GM10266 (cell line): ENCODE measurements at regions not wholly inside any gene's neighbourhood (a gene's known extent, or its start where the extent isn't known, plus 50 kb on each side); places are given as distances from the start of the nearest gene placed in this dataset.

ENCODE experiments used
- DNase-seq: peaks from one replicate; pipeline ENCODE4 v3.0.0; 2012; ENCODE audit errors: extremely low spot score
- TF ChIP-seq, protein P1 (sequence below): IDR thresholded peaks from 2 replicates; pipeline ENCODE4 v1.5.1; 2012; ENCODE audit warnings: mild to moderate bottlenecking, low read depth; ENCODE audit not compliant: control insufficient read depth, insufficient read depth; ENCODE audit errors: missing control alignments

DNA sequence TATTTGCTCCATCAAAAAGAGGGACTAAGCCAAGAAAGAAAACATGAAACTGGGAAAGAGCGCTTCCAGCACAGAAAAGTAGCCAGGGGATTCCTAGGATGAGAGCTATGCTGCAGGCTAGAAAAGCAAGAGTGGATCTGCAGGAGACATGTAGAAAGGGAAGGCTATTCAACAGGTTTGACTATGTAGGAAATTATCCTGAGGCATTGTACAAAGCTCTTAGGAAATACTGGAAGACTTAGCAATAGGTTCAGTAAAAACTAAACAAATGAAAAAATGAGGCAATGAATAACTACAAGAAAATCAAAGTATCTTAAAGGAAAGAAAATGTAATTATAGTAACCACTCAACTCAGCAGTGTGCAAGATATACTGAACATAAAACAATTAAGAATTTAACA lies 178.7 kb upstream of the FOXN2 start:
- TF ChIP-seq, protein P1, sequence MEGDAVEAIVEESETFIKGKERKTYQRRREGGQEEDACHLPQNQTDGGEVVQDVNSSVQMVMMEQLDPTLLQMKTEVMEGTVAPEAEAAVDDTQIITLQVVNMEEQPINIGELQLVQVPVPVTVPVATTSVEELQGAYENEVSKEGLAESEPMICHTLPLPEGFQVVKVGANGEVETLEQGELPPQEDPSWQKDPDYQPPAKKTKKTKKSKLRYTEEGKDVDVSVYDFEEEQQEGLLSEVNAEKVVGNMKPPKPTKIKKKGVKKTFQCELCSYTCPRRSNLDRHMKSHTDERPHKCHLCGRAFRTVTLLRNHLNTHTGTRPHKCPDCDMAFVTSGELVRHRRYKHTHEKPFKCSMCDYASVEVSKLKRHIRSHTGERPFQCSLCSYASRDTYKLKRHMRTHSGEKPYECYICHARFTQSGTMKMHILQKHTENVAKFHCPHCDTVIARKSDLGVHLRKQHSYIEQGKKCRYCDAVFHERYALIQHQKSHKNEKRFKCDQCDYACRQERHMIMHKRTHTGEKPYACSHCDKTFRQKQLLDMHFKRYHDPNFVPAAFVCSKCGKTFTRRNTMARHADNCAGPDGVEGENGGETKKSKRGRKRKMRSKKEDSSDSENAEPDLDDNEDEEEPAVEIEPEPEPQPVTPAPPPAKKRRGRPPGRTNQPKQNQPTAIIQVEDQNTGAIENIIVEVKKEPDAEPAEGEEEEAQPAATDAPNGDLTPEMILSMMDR = no peak
- no peak for DNase-seq

GRCh38 chr2:48137829-48138228 lies 176.7 kb upstream of the FOXN2 start:
- DNase-seq = no peak
- TF ChIP-seq, protein P1 = no peak

- DNase-seq = no peak
- TF ChIP-seq, protein P1 = no peak
Measured at GRCh38 chr2:48138898-48139297, 175.6 kb upstream of the FOXN2 start.

DNA sequence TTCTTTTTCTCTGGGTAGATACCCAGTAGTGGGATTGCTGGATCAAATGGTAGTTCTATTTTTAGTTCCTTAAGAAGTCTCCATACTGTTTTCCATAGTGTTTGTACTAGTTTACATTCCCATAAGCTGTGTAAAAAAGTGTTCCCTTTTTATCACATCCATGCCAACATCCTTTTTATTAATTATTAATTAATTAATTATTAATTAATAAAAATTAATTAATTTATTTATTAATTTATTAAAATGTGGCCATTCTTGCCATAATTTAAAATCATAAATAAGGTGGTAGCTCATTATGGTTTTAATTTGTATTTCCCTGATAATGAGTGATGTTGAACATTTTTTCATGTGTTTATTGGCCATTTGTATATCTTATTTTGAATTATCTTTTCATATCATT lies 173.9 kb upstream of the FOXN2 start:
- DNase-seq = no peak

GRCh38 chr2:48144777-48145176 lies 169.7 kb upstream of the FOXN2 start:
- TF ChIP-seq, protein P1 = no peak
- no peak for DNase-seq

More for the DNA sequence above, 173.9 kb upstream of the FOXN2 start:
- TF ChIP-seq, protein P1 = no peak

DNA sequence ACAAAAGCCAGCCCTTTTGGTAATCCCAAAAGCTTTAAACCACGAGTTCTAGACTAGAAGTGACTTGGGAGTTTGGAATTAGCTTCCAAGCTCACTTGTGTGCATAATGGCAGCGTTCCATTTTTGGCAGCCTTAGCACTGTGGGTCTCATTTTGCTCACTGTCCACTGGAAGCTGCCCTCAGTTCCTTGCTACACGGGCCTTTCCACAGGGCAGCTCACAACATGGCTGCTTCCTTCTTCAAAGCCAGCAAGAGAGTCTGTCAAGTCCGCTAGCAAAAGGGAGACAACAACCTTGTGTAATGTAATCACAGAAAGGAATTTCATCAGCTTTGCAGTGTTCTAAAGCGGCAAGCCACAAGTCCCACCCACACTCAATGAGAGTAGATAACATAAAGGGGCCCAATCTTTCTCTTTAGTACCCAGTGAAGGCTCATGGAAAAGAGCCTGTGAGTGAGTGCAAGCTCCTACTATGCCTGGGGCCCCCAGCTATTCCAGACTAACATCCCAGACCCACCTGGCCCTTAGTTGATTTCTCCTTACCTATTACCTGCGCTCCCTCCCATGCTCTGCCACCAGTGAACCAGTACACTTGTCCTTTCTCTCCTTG lies 168.5 kb upstream of the FOXN2 start:
- no peak for DNase-seq

GRCh38 chr2:48146552-48146951 lies 167.9 kb upstream of the FOXN2 start:
- TF ChIP-seq, protein P1 = no peak

More for the DNA sequence above, 168.5 kb upstream of the FOXN2 start:
- TF ChIP-seq, protein P1 = no peak

More at GRCh38 chr2:48146552-48146951, 167.9 kb upstream of the FOXN2 start:
- DNase-seq = no peak
